ENCODE measurements at regions not wholly inside any gene's neighbourhood (a gene's known extent, or its start where the extent isn't known, plus 50 kb on each side); places are given as distances from the start of the nearest gene placed in this dataset.

GRCh38 chrX:128250621-128251020 is 198.4 kb upstream of the ACTRT1 start:
- no peak for DNase-seq

GRCh38 chrX:128216364-128216763 is 164.2 kb upstream of the ACTRT1 start:
- DNase-seq: no peak

- DNase-seq: no peak
Measured at GRCh38 chrX:128165884-128166408, 113.7 kb upstream of the ACTRT1 start.

GRCh38 chrX:128156204-128156603 is 104.0 kb upstream of the ACTRT1 start:
- DNase-seq: no peak

GRCh38 chrX:128142745-128143144 is 90.5 kb upstream of the ACTRT1 start:
- DNase-seq: no peak

GRCh38 chrX:128106630-128107029 is 54.4 kb upstream of the ACTRT1 start:
- DNase-seq: peak; percentile 3

- no peak for DNase-seq
Measured at GRCh38 chrX:128105659-128106058, 53.5 kb upstream of the ACTRT1 start.
